Glomerular endothelial cell (primary cell): ENCODE measurements at regions not wholly inside any gene's neighbourhood (a gene's known extent, or its start where the extent isn't known, plus 50 kb on each side); places are given as distances from the start of the nearest gene placed in this dataset.
A peak's percentile ranks its signal among the peaks of the same experiment; 100 is the strongest.
"Not testable (repeated sequence)": the region's sequence is repeated elsewhere in the genome, so short reads cannot be mapped to it uniquely, and the experiment has no call there.

Experiments used
- DNase-seq: peaks from one replicate; pipeline ENCODE4 v3.0.0-alpha.2; 2011; ENCODE audit warnings: low read depth, low spot score; ENCODE audit errors: extremely low read depth

- peak; percentile 31 for DNase-seq
Measured at GRCh38 chr14:27528328-27528727, 930.5 kb upstream of the NOVA1 start.

DNA sequence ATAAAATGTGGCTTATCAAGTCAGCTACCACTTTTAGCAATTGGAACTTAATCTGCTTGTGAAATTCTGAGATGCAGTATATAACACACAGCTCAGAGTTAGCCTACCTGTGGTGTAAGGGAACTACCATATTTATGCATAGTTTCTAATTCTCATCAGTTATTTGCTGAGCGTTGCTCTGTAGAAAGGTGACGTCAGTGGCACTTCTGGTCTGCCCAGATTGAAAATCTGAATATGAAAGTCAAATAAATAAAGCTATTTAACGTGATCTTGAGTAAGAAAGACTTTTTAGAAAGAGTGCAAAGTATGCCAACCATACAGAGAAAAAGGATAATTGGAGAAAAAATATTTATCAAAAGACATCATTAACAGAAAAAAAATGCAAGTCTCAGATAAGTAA lies 938.9 kb upstream of the NOVA1 start:
- no peak for DNase-seq

DNA sequence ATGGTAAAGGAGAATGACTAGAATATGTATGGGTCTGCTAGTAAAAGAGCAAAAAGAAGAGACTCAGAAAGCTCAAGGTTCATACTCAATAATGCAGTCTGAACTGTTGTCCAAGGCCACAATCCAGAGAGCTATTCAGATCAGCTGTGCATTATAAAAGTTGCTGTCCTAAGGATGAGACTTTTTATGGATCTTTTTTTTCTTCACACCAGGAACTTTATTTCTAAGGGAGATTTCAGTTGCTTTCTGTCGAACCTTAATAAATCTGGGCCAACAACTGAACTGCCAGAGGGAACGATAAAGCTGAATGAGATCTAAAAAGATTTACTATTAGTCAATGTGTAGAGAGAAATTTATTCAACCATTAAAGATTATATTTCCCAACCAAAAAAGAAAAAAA lies 948.3 kb upstream of the NOVA1 start:
- DNase-seq = no peak

GRCh38 chr14:27553790-27554189 lies 956.0 kb upstream of the NOVA1 start:
- peak; percentile 4 for DNase-seq

DNA sequence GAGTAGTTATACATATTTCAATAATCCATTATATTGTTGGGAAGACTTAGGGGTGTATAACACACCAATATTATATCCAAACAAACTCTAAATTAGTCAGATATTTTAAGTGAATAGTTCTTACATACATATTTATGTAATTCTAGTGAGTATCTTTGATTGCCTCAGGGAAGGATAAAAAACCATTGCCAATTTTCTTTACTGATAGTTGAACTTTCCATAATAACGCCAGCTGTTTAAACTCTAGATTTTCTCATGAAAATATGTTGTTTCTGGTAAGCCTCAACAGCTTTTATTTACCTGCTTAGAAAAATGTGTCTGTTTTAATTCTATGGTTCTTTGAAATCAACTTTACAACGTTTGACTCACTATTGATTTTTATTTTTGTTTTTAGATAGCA lies 959.6 kb upstream of the NOVA1 start:
- DNase-seq = no peak

DNA sequence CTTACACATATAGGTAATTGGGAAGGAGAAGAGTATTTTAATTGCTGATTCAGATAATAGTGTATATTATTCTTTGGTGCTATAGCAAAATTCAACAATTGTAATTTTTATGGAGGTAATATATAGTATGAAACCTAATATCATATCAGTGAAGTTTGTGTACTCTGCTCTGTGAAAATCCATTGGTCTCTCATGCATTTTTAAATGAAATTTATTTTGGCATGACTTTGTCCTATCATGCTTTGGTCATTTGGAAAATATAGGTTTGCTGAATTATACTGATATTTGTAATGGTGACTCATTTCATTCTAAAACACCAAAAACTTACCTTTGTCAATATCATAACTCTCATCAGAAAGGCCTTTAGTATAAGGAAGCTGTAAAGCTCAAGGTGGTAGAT lies 962.0 kb upstream of the NOVA1 start:
- no peak for DNase-seq

DNA sequence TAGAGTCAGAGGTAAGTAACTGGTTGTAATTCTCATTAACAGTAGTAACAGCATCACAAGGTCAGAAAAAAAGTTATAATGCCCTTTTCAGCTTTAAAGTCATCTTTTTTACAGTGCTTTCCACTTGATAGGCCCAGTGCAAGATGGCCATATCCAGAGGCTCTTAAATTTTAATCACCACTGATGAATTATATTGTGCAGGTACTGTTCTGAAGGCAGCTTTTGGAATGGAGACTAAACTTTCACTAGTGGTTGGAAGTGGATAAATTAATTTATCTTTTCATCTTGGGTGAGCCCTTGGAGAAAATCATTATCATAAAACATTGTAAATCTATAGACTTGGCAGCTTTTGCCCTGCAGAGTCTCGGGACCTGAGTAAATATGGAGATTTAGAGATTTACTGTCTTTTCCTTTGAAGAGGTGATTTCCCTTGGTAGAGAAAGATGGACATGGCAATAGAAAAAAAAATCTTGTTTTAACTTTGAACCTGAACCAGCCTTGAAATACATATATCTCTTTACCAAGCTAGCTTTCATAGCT lies 969.1 kb upstream of the NOVA1 start:
- DNase-seq = no peak

- DNase-seq = no peak
Measured at GRCh38 chr14:27573018-27573417, 975.2 kb upstream of the NOVA1 start.

DNA sequence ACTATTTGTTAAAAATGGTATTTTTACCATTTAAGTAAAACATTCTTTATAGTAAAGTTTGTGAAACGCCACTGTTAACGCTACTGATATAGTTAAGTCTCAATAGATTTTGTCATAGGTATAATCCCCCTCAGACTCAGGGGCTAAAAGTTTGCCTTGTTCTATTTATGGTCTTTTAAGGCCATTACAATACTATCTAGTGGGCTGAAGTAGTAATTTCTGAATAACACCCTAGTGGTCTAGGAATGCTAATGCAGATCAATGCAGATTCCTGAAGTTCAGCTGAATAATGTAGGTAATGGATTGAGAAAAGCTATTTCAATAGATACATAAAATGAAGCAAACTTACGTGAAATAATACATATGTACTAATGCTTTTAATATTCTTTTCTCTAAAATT lies 989.3 kb upstream of the NOVA1 start:
- DNase-seq = no peak

DNA sequence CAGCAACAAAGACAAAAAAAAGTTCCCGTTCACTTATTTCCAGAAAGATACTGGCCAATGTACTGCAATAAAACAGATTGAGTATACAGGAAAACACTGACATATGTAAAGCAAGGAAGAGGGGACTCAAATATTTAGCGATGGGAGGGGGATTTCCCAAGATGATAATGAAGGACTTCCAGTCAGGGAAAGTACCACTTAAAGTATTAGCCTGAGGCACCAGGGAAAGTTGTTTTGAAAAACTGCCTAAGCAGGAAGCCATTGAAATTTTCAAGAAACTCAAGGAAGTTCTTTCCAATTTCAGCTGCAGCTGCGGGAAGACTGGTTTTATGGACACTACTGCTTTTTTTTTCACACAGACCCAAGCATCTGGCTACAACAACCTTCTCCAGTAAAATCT lies 1007.4 kb upstream of the NOVA1 start:
- DNase-seq = no peak

DNA sequence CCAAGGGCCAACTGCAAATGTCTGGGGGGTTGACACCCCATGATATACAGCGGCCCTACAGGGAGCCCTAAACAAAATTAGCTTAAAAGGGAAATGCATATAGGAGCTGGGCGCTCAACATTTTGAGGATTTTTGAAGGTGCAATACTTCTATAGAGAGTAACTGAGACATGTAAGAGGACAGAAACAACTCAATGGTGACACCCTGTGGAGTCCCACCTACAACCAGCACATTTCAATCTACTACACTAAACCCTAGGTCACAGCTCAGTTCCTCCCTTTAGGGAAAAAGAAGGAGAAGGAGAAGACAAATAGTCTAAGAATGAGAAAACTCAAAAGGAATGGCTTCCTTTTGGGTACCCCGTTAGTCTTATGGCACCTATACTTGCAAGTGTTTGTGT lies 1010.5 kb upstream of the NOVA1 start:
- DNase-seq = no peak

DNA sequence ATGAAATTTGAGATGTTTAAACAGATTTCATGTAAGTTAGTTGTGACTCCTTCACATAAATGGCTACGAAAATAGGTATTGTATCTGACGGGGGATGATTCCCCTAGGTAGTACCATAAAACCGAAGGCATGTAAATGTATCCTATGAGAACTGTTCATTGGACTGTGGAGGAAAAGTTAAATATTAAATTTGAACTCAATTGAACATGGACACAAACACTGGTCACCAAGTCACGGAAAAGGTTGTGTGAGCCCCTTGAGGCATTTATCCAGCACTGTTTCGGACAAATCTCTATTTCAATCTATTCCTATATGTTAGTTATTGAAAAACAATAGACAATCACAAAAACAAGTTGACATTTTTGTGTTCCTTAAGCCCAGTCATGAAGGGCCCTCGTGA lies 1014.3 kb upstream of the NOVA1 start:
- no peak for DNase-seq

DNA sequence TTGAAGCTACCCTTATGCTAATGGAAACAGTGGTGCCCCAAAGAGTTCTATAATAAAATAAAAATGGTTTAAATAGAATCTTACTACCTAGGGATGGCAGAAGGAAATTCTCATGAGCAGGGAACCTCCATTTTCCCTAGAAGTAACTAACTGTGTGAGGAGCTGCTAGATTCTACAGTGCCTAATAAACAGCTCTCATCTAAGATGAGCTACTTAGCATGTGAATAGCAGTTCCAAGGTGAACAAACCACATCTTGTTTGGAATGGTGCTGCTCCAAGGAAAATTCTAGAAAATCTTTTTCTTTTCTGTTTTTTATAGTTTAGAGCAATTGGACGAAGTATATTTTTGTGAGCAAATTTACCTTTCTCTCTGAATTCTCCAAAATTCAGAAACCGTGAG lies 1015.3 kb upstream of the NOVA1 start:
- DNase-seq = no peak

DNA sequence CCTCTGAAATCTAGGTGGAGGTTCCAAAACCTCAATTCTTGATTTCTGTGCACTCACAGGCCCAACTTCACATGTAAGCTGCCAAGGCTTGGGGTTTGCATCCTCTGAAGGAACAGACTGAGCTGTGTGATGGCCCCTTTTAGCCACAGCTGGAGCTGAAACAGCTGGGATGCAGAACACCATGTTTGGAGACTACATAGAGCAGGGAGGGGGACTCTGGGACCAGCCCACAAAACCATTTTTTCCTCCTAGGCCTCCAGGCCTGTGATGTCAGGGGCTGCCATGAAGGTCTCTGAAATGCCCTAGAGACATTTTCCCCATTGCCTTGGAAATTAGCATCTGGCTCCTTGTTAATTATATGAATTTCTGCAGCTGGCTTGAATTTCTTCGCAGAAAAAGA lies 1025.9 kb upstream of the NOVA1 start:
- no peak for DNase-seq

- DNase-seq = no peak
Measured at GRCh38 chr14:27634056-27634970, 1036.5 kb upstream of the NOVA1 start.

DNA sequence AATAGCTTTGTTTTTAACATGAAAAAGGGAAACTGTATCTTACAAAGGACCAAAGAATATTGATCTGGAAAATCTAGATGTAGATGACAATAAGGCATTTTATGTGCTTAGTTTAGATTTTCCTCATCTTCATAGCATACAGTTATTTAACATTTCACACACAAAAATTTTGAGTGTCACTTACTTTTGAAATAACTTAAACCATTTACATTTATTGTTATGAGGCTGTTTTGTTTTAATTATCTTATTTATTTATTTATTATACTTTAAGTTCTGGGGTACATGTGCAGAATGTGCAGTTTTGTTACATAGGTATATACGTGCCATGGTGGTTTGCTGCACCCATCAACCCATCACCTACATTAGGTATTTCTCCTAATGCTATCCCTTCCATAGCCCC lies 1042.9 kb upstream of the NOVA1 start:
- DNase-seq = not testable (repeated sequence)

DNA sequence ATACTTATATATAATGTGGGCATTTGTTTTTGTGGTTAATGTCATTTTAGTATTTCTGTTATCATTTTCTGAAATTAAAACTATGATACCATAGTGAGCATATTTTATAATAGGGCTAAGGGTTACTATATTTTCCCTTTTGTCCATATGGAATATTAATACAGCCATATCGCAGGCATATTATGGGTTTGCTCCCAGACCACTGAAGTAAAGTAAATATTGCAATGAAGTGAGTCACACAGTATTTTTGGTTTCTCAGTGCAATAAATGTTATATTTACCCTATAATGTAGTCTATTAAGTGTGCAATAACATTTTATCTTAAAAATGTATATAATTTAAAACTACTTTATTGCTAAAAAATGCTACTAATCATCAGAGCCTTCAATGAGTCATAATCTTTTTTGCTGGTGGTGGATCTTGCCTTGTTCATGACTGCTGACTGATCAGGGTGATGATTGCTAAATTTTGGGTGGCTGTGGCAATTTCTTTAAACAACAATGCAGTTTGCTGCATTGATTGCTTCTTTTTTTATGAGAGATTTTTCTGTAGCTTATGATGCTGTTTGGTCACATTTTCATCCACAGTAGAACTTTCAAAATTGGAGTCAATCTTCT lies 1044.5 kb upstream of the NOVA1 start:
- no peak for DNase-seq

DNA sequence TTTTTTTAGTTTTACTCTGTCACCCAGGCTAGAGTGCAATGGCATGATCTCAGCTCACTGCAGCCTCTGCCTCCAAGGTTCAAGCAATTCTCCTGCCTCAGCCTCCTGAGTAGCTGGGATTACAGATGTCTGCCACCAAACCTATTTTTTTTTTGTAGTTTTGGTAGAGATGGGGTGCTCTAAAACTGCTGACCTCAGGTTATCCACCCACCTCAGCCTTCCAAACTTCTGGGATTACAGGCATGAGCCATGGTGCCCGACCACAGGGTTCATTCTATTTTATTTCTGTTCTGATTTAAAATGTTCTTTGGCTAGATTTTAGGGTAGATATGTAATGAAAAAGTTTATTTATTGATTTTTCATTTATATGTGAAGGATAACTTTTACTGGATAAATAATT lies 1062.8 kb upstream of the NOVA1 start:
- DNase-seq = no peak

DNA sequence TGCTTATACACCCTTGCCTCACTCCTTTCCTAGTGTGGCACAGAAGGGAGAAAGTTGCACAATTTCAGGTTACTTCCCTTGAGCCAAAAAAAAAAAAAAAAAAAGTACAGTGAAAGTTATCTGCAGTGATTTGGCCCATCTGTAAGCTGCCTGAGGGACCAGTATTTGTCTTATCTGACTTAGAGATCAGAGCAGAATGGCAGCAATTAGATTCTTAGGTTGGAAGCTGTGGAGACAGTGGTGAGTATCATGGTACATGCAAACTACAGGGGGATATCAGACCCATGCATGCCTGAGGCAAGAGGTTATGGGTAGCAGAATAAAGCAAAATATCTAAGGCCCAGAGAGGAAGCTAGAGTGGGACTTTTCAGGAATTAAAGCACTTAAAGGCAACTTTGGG lies 1070.7 kb upstream of the NOVA1 start:
- no peak for DNase-seq

GRCh38 chr14:27672047-27672446 lies 1074.2 kb upstream of the NOVA1 start:
- peak; percentile 20 for DNase-seq

DNA sequence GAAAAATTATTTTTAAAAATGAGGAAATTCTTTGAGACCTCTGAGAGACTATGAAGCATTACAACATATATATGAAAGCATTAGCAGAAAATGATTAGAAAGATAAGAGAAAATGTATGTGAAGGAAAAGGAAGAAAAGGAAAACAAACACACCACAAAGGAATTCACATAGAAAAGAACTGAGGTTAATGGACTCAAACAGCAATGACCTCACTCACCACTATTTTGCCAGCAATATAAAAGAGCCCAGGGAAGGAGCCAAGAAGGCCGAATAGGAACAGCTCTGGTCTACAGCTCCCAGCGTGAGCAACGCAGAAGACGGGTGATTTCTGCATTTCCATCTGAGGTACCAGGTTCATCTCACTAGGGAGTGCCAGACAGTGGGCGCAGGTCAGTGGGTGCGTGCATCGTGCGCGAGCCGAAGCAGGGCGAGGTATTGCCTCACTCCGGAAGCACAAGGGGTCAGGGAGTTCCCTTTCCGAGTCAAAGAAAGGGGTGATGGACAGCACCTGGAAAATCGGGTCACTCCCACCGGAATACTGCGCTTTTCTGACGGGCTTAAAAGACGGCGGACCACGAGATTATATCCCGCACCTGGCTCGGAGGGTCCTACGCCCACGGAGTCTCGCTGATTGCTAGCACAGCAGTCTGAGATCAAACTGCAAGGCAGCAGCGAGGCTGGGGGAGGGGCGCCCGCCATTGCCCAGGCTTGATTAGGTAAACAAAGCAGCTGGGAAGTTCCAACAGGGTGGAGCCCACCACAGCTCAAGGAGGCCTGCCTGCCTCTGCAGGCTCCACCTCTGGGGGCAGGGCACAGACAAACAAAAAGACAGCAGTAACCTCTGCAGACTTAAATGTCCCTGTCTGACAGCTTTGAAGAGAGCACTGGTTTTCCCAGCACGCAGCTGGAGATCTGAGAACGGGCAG lies 1075.2 kb upstream of the NOVA1 start:
- not testable (repeated sequence) for DNase-seq
